ENCODE measurements at regions not wholly inside any gene's neighbourhood (a gene's known extent, or its start where the extent isn't known, plus 50 kb on each side); places are given as distances from the start of the nearest gene placed in this dataset.

DNA sequence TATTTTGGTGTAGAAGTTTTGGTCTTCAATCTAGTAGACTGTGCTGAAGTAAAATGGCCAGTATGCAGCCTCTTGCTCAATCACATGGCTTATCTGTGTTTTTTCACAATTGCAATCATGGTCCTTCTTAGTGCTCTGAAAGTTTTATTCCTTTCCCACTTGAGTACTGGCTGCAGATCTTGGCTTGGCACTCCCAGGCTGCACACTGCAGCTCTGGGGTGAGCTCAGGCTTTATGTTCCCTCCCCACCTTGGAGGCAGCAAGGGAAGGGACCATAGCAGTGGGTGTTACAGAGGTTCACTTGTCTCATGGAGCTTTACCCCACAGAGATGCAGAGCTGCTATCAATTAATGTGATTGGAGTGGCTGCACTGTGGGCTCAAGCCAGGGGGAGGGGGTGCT is 156.0 kb downstream of the TENT5D start:
- TF ChIP-seq TCF7L2 (IDR thresholded peaks at IDR 0.05; ENCODE audit: borderline replicate concordance, low read depth, low read length) (no peak), ZSCAN30 (tag by site-specific recombination; IDR thresholded peaks at IDR 0.05) (no peak), SP3 (tag by site-specific recombination; IDR thresholded peaks at IDR 0.05) (no peak), ZNF561 (tag by site-specific recombination; IDR thresholded peaks at IDR 0.05; ENCODE audit: borderline replicate concordance) (no peak), ZNF664 (tag by site-specific recombination; IDR thresholded peaks at IDR 0.05) (no peak), ZNF596 (tag by site-specific recombination; IDR thresholded peaks at IDR 0.05) (no peak), ZFP41 (tag by site-specific recombination; IDR thresholded peaks at IDR 0.05; ENCODE audit: borderline replicate concordance) (no peak), ZNF624 (tag by site-specific recombination; IDR thresholded peaks at IDR 0.05) (no peak), ZIC2 (tag by site-specific recombination; IDR thresholded peaks at IDR 0.05) (no peak), ZNF366 (tag by site-specific recombination; conservative IDR thresholded peaks at IDR 0.05) (no peak), ZBTB8A (tag by site-specific recombination; IDR thresholded peaks at IDR 0.05) (no peak), ZNF302 (tag by site-specific recombination; IDR thresholded peaks at IDR 0.05; ENCODE audit: low read depth) (no peak), ZNF157 (tag by site-specific recombination; IDR thresholded peaks at IDR 0.05) (no peak), ZNF629 (tag by site-specific recombination; IDR thresholded peaks at IDR 0.05) (no peak), BCL11B (tag by site-specific recombination; IDR thresholded peaks at IDR 0.05; ENCODE audit: low read depth) (no peak)
- TF ChIP-seq, protein P1, sequence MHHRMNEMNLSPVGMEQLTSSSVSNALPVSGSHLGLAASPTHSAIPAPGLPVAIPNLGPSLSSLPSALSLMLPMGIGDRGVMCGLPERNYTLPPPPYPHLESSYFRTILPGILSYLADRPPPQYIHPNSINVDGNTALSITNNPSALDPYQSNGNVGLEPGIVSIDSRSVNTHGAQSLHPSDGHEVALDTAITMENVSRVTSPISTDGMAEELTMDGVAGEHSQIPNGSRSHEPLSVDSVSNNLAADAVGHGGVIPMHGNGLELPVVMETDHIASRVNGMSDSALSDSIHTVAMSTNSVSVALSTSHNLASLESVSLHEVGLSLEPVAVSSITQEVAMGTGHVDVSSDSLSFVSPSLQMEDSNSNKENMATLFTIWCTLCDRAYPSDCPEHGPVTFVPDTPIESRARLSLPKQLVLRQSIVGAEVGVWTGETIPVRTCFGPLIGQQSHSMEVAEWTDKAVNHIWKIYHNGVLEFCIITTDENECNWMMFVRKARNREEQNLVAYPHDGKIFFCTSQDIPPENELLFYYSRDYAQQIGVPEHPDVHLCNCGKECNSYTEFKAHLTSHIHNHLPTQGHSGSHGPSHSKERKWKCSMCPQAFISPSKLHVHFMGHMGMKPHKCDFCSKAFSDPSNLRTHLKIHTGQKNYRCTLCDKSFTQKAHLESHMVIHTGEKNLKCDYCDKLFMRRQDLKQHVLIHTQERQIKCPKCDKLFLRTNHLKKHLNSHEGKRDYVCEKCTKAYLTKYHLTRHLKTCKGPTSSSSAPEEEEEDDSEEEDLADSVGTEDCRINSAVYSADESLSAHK (tag by site-specific recombination; IDR thresholded peaks at IDR 0.05), result no peak
- TF ChIP-seq, protein P2, sequence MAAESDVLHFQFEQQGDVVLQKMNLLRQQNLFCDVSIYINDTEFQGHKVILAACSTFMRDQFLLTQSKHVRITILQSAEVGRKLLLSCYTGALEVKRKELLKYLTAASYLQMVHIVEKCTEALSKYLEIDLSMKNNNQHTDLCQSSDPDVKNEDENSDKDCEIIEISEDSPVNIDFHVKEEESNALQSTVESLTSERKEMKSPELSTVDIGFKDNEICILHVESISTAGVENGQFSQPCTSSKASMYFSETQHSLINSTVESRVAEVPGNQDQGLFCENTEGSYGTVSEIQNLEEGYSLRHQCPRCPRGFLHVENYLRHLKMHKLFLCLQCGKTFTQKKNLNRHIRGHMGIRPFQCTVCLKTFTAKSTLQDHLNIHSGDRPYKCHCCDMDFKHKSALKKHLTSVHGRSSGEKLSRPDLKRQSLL (tag by site-specific recombination; IDR thresholded peaks at IDR 0.05), result no peak
- TF ChIP-seq, protein P3, sequence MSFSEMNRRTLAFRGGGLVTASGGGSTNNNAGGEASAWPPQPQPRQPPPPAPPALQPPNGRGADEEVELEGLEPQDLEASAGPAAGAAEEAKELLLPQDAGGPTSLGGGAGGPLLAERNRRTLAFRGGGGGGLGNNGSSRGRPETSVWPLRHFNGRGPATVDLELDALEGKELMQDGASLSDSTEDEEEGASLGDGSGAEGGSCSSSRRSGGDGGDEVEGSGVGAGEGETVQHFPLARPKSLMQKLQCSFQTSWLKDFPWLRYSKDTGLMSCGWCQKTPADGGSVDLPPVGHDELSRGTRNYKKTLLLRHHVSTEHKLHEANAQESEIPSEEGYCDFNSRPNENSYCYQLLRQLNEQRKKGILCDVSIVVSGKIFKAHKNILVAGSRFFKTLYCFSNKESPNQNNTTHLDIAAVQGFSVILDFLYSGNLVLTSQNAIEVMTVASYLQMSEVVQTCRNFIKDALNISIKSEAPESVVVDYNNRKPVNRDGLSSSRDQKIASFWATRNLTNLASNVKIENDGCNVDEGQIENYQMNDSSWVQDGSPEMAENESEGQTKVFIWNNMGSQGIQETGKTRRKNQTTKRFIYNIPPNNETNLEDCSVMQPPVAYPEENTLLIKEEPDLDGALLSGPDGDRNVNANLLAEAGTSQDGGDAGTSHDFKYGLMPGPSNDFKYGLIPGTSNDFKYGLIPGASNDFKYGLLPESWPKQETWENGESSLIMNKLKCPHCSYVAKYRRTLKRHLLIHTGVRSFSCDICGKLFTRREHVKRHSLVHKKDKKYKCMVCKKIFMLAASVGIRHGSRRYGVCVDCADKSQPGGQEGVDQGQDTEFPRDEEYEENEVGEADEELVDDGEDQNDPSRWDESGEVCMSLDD (tag by site-specific recombination; IDR thresholded peaks at IDR 0.05), result no peak
- TF ChIP-seq, protein P4, sequence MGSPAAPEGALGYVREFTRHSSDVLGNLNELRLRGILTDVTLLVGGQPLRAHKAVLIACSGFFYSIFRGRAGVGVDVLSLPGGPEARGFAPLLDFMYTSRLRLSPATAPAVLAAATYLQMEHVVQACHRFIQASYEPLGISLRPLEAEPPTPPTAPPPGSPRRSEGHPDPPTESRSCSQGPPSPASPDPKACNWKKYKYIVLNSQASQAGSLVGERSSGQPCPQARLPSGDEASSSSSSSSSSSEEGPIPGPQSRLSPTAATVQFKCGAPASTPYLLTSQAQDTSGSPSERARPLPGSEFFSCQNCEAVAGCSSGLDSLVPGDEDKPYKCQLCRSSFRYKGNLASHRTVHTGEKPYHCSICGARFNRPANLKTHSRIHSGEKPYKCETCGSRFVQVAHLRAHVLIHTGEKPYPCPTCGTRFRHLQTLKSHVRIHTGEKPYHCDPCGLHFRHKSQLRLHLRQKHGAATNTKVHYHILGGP (tag by site-specific recombination; IDR thresholded peaks at IDR 0.05), result no peak
- Histone ChIP-seq H3K4me1 (ENCODE audit: control insufficient read depth, insufficient read depth, low read length) (no peaks in the 10 kb centered on the region), H3K36me3 (ENCODE audit: control insufficient read depth in 2 of 2, insufficient read depth in 1 of 2, low read length in 2 of 2) (no peaks in the 10 kb centered on the region), H3K27ac (ENCODE audit: extremely low read depth, low read depth, low read length) (no peak overlapping the region), H3K4me3 (ENCODE audit: low read depth, low read length) (no peak overlapping the region), H3K9me3 (ENCODE audit: control insufficient read depth, insufficient read depth, low read depth, low read length) (no peaks in the 10 kb centered on the region; the same call in 1 of the 2 replicates)
- ChIA-PET POLR2A (no interaction called here), CTCF (no interaction called here)

Measured in HEK293 (cell line).